Activated CD4-positive, alpha-beta T cell treated with anti-CD3 and anti-CD28 coated beads, Interleukin-2, amount 50 U/mL, for 1 hour (primary cell): ENCODE measurements at regions not wholly inside any gene's neighbourhood (a gene's known extent, or its start where the extent isn't known, plus 50 kb on each side); places are given as distances from the start of the nearest gene placed in this dataset.
"Not testable (repeated sequence)": the region's sequence is repeated elsewhere in the genome, so short reads cannot be mapped to it uniquely, and the experiment has no call there.

ENCODE experiments used
- DNase-seq: peaks from one replicate; pipeline ENCODE4 v3.0.0-alpha.2; 2020

- DNase-seq, result not testable (repeated sequence)
Measured at GRCh38 chr5:105036814-105037213, 1474.2 kb upstream of the NUDT12 start.

GRCh38 chr5:105034401-105034763 lies 1471.8 kb upstream of the NUDT12 start:
- DNase-seq, result no peak

- DNase-seq, result no peak
Measured at GRCh38 chr5:105033637-105034400, 1471.2 kb upstream of the NUDT12 start.

GRCh38 chr5:105032917-105033316 lies 1470.3 kb upstream of the NUDT12 start:
- no peak for DNase-seq

- DNase-seq, result no peak
Measured at GRCh38 chr5:105030153-105030552, 1467.6 kb upstream of the NUDT12 start.

GRCh38 chr5:105015098-105015497 lies 1452.5 kb upstream of the NUDT12 start:
- DNase-seq, result no peak

GRCh38 chr5:104998572-104998971 lies 1436.0 kb upstream of the NUDT12 start:
- no peak for DNase-seq

- DNase-seq, result no peak
Measured at GRCh38 chr5:104998169-104998568, 1435.6 kb upstream of the NUDT12 start.

GRCh38 chr5:104987074-104987473 lies 1424.5 kb upstream of the NUDT12 start:
- DNase-seq, result no peak

GRCh38 chr5:104977529-104977928 lies 1414.9 kb upstream of the NUDT12 start:
- no peak for DNase-seq

GRCh38 chr5:104967806-104968410 lies 1405.3 kb upstream of the NUDT12 start:
- DNase-seq, result no peak

- no peak for DNase-seq
Measured at GRCh38 chr5:104965006-104965405, 1402.4 kb upstream of the NUDT12 start.

- no peak for DNase-seq
Measured at GRCh38 chr5:104955479-104955878, 1392.9 kb upstream of the NUDT12 start.

GRCh38 chr5:104952876-104953275 lies 1390.3 kb upstream of the NUDT12 start:
- no peak for DNase-seq

- DNase-seq, result no peak
Measured at GRCh38 chr5:104951829-104952228, 1389.2 kb upstream of the NUDT12 start.

GRCh38 chr5:104947076-104947475 lies 1384.5 kb upstream of the NUDT12 start:
- no peak for DNase-seq

- no peak for DNase-seq
Measured at GRCh38 chr5:104942735-104943134, 1380.1 kb upstream of the NUDT12 start.

- DNase-seq, result no peak
Measured at GRCh38 chr5:104941030-104941645, 1378.5 kb upstream of the NUDT12 start.

- DNase-seq, result no peak
Measured at GRCh38 chr5:104937598-104937997, 1375.0 kb upstream of the NUDT12 start.

- DNase-seq, result no peak
Measured at GRCh38 chr5:104932431-104932830, 1369.8 kb upstream of the NUDT12 start.

- DNase-seq, result no peak
Measured at GRCh38 chr5:104928906-104929520, 1366.4 kb upstream of the NUDT12 start.

GRCh38 chr5:104915226-104915625 lies 1352.6 kb upstream of the NUDT12 start:
- DNase-seq, result no peak

GRCh38 chr5:104914536-104915070 lies 1352.0 kb upstream of the NUDT12 start:
- no peak for DNase-seq
